ENCODE measurements at regions not wholly inside any gene's neighbourhood (a gene's known extent, or its start where the extent isn't known, plus 50 kb on each side); places are given as distances from the start of the nearest gene placed in this dataset.

DNA sequence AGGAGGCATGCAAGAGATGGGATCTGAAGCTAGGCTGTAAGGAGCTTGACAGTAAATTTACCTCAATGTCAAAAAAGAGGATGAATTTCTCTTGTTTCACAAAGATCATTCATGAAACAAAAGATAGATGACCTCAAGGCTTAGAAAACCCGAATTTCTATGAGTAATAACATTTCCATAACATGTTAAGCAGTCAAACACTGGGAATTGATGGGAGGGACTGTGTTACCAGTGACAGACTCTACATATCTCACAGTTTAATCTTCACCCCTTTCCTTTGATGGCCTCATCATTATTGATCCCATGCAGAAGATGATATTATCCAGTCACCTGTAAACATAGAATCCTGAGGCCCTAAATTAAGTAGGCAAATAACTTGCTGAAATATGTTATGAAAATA is 53.5 kb upstream of the VGLL3 start:
- no peak for DNase-seq (ENCODE audit: low read depth in 2 of 2)

DNA sequence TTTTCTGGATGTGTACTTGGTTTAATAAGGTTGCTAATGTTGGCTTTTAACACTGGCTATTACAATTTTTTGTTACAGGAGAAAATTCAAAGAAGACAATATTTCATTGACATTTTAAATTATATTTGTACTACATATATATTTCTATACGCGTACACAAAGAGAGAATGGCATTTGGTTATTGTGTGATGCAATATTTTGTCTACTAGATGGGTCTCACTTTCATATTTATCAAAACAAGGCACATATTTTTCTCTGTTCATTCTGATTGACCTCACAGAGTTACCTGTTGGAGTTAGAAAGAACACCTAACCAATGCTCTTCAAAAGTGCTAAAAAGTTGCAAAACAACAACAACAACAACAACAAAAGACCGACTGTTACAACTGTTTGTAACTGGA is 50.2 kb upstream of the VGLL3 start:
- no peak for DNase-seq (ENCODE audit: low read depth in 2 of 2)
